Activated T-cell treated with anti-CD3 and anti-CD28 coated beads for 4 hours (primary cell): ENCODE measurements at regions not wholly inside any gene's neighbourhood (a gene's known extent, or its start where the extent isn't known, plus 50 kb on each side); places are given as distances from the start of the nearest gene placed in this dataset.
"Not testable (repeated sequence)": the region's sequence is repeated elsewhere in the genome, so short reads cannot be mapped to it uniquely, and the experiment has no call there.

ENCODE experiments used
- DNase-seq: peaks from one replicate; pipeline ENCODE4 v3.0.0-alpha.2; 2020

DNA sequence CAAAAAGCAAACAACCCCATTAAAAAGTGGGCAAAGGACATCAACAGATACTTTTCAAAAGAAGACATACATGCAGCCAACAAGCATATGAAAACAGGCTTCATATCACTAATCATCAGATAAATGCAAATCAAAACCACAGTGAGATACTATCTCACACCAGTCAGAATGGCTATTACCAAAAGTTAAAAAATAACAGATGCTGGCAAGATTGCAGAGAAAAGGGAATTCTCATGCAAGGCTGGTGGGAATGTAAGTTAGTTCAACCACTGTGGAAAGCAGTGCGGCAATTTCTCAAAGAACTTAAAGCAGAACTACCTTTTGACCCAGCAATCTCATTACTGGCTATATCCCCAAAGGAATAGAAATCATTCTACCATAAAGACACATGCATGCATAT is 260.8 kb downstream of the C11orf87 start:
- DNase-seq = not testable (repeated sequence)

DNA sequence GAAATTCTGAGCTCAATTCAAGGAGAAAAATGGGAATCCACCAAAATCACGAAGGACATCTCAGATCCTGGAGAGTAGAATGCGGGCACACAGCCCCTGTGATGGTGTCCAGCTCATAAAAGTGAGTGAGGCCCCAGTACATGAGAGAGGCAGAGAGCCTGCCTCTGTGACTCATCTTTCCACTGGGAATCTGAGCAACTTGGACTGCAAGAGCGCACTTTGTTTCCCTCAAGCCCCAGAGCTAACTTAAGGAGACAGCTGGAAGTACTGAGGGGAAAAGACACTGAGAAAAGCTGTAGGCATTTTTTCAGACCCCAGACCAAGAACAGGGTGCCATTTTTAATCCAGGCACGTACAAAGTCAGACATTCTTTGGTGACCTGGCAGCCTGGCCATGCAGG is 273.7 kb downstream of the C11orf87 start:
- no peak for DNase-seq

DNA sequence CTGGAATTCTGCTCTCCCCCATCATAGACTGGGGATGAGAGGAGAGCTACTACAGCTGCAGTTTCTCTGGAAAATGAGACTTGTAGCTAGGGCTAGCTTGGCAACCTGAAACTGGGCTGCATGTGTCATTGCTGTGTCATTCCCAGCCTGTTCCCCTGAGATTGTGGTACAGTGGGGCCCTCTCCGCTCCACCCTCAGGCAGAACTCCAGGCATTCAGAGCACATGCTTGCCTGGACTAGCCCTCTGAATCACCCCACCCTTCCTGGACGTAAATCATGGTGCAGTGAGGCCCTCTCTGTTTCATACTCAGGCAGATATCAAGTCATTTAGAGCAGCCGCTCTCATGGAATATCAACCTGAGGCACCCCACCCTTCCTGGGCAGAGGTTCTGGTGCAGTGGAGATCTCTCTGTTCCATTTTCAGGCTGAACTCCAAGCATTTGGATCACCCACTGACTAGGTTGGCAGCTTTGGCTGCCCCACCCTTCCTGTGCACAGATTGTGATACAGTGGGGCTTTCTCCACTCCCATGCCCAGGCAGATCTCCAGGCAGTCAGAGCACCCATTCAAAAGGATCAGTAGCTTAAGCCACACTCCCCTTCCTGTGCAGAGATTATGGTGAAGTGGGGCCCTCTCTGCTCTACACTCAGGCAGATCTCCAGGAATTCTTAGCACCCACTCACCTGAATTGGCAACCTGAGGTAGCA is 274.4 kb downstream of the C11orf87 start:
- DNase-seq = no peak

DNA sequence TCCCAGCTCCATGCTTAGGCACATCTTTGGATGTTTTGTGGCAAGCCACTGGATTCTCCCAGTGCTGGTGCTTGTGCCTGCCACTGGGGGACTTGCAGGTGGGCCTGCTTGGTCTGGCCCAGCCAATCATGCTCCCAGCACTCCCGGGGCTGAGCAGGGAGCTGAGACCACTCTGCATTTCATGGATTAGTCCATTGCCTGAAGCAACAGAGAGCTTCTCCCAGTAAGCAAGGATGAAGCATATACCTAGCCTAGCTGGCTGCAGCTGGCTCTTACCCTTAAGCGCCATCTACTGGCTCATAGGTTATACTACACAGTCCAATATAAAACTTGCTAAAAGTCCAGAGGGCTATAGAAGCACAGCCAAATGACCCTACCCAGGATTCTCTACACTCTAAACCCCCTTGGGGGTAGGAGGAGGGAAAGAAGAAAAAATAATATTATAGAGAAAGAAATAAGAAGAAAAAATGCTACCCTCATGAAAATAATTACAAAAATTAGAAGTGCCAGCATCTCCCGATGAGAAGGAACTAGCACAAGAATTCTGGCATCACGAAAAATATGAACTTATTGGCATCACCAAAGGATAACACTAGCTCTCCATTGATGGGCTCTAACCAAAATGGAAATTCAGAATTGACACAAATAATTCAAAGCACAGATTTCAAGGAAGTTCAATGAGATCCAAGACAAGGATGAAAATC is 275.3 kb downstream of the C11orf87 start:
- no peak for DNase-seq

DNA sequence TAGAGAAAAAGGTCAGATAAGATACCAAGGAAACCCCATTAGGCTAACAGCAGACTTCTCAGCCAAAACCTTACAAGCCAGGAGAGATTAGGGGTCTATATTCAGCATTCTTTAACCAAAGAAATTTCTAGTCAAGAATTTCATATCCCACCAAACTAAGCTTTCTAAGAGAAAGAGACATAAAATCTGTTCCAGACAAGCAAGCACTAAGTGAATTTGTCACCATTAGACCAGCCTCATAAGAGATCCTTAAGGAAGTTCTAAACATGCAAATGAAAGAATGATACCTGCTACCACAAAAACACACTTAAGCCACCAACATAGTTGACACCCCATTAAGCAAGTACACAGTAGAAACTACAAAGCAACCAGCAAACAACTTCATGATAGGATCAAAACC is 276.2 kb downstream of the C11orf87 start:
- DNase-seq = no peak

DNA sequence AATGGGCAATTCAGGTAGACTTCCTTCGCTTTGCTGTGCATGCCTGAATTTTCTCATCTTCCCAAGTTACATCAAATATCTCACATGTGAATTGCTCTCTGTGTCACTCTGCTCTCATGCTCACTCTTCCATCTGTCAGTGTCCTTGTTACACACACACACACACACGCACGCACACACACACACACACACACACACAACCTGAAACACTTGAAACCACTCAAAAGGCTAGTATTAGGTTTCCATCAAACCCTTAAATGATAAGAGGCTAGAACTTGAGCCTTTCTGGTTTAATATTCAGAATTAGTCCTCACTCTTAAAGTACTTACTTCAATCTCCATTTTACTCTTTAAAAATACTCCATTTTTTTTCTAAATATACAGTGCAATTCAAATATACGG is 282.4 kb downstream of the C11orf87 start:
- DNase-seq = no peak

DNA sequence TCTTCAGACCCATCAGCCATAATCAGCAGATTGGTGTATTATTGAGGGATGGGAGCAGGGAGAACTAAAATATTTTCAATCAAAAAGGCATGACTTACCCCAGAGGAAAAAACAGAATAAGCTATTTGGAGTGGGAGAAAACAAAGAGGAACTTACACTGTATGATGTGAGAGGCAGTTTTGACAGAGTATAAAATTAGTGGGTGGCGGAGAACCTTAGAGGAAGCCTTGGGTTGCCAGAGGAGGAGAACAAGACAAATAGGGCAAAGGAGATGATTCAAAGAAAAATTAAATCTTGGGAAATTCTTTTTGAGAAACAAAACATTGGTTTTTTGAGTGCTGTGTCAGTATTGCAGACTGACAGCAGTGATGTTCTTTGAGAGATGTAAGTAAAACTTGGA is 285.0 kb downstream of the C11orf87 start:
- DNase-seq = no peak

DNA sequence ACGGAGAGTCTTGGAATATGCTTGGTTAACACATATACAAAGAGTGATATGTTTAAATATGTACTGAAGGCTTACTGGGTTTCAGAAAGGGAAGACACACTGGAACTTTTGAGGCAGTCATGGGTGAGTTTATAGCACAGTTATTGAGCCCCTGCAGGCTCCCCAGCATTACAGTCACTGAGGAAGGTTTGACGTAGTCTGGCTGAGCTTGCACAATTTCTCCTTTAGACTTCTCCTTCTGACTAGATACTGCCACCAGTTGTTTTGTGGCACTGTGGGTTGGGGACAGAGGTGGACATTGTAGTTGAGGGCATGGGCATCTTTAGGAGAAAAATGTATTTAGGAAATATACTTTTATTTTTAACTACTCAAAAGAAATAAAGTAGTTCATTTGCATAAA is 285.4 kb downstream of the C11orf87 start:
- no peak for DNase-seq

DNA sequence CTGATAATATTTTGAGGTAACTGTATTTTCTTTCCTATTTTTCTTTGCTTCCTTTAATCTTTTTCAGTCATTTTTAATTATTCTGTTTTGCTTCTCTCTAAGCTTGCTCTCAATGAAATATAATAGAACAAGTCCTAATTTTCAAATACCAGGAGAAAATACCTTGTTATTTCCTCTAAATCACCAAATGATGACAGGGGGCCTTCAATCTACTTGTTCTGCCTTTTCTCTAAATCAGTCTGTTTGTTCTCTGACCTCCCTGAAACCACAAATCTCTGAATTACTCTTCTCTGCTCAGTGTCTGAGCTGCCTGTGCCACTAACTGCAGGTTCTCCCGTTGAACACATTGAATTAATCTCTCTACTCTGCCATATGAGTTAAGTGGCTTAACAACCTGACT is 286.2 kb downstream of the C11orf87 start:
- DNase-seq = no peak

DNA sequence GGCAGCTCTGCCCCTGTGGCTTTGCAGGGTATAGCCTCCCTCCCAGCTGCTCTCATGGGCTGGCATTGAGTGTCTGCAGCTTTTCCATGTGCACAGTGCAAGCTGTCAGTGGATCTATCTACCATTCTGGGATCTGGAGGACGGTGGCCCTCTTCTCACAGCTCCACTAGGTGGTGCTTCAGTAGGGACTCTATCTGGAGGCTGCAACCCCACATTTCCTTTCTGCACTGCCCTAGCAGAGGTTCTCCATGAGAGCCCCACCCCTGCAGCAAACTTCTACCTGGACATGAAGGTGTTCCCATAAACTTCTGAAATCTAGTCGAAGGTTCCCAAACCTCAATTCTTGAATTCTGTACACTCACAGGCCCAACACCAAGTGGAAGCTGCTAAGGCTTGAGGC is 292.5 kb downstream of the C11orf87 start:
- not testable (repeated sequence) for DNase-seq

DNA sequence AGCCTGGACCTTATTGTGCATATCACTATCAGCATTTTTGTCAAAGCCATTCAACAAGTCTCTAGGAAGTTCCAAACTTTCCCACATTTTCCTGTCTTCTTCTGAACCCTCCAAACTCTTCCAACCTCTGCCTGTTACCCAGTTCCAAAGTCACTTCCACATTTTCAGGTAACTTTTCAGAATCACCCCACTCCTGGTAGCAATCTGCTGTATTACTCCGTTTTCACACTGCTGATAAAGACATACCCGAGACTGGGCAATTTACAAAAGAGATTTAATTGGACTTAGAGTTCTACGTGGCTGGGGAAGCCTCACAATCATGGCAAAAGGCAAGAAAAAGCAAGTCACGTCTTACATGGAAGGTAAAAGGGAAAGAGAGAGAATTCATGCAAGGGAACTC is 293.4 kb downstream of the C11orf87 start:
- DNase-seq = not testable (repeated sequence)

DNA sequence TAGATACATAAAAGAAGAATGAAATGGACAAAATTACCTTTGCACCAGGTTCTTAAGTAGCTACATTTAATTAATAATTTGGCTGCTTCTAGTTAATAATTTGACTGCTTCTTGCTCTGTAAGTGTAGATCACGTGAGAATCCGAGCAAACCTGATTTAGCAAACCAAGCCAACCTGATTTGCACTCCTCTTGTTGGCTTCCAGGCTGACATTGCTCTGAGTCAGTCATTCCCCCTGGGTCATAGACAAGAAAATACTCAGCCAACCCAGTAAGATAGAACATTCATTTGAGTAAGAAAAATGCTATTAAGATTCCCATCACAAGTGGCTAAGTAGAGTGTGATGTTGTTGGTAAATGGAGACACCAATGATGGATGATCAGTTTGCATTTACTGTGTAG is 304.1 kb downstream of the C11orf87 start:
- no peak for DNase-seq

DNA sequence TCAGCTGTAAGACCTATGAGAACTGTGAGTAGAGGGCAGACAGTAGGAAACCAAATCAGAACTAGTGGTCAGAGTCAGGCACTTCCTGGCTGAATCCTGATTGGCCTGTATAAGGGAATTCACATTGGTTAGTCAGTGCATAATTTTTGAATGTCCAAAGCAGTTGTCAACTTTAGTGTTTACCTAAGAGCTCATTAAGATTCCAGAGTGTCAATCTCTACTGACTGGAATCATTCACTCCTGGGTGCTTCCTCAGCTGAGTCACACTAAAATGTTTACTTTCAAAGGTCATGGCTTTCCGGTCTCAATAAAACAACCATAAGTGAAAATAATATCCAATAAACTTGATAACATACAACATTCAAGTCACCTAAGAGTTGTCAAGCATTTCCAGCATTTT is 306.1 kb downstream of the C11orf87 start:
- no peak for DNase-seq

DNA sequence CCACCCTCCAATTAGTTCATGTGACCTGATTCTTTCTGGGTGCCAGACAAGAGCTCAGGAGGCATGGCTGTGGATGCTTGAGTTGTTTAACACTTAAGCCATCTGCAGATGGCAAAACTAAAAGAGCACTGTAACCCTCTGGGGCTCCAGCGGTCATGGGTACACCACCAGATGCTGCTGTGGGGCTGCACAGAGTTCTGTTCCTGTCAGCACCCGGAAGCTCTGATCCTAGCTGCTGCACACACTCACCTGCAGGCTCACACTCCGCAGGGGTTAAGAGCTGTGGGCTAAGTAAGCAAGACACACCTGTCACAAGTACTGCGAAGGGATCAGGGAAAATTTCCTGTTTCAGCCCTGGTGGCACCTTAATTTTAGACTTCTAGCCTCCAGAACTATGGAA is 307.8 kb downstream of the C11orf87 start:
- DNase-seq = no peak

DNA sequence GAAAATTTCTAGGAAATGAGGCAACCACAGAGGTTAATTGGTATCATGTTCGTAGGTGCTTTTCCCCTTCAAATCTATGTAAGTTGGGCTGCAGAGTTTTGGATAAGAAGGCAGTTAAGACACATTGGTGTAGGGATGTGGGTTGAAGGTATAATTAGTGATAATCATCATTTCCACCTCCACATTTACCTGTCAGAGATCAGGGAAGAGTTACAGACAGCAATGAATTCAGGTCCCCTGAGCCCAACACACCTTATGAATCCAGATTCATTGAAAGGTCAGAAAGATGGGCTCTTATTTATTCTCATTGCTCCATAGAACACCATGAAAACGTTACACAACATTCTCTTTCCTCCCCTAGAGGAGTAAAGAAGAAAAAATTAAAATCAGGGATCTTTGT is 308.7 kb downstream of the C11orf87 start:
- no peak for DNase-seq

DNA sequence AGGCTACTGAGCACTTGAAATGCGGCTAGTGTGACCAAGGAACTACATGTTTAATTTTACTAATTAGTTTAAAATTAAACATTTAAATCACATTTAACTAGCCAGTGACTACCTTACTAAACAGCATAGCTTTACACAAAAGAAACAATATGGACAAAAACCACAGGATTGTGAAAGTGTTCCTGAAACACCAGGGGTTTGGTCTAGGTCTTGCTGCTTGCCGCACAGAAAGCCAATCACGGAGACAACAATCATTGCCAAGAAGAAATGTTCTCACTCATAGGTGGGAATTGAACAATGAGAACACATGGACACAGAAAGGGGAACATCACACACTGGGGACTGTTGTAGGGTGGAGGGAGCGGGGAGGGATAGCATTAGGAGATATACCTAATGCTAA is 309.5 kb downstream of the C11orf87 start:
- no peak for DNase-seq

DNA sequence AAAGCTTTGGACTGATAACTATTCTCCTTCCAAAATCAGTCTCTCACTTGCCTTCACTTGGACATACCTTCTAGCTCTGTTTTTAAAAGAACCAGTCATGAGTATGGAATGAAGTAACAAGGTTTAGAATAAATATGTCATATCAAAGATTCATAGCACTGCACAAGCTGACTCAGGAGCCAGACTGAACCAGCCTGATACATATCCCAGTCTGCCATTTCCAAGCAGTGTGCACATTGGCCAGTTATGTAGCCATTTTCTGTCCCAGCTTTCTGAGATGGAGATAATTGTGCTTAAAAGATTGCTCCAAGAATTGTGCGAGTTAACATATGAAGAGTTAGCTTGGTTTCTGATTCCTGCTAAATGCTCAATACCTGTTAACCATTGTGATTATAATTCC is 311.3 kb downstream of the C11orf87 start:
- DNase-seq = no peak

DNA sequence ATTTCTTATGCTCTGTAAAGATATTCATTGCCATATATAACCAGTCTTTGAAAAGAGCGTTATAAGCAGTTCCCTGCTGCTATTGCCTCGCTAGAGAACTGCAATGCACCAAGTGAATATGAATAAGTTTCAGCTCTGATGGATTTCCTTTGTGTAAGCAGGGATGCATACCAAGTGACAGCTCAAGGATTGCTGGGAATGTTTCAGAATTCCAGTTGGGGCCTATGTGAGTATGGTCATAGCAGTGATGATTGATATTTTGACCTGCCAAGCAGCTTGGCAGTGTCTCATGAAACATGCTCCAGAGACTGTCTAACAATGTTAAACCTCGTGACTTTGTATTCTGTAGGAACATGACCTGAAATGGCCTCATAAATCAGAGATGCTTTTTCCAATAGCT is 312.6 kb downstream of the C11orf87 start:
- DNase-seq = no peak

DNA sequence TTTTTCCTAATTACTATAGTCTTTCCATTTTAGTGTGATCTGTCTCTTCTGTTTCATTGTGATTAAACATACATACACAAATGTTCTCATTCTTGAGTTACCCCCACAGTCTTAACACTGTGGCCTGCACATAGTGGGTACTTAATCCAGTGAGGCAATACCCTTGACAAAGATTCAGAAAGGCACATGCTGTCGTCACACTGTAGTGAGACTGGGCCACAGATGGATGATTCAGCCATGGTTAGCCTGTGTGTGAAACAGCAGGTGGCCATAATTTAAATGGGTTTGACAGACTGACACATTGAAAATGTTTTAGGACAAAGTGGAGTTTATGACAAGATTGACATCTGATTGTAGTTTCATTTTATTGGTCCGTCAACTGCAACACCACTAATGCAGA is 313.1 kb downstream of the C11orf87 start:
- no peak for DNase-seq

DNA sequence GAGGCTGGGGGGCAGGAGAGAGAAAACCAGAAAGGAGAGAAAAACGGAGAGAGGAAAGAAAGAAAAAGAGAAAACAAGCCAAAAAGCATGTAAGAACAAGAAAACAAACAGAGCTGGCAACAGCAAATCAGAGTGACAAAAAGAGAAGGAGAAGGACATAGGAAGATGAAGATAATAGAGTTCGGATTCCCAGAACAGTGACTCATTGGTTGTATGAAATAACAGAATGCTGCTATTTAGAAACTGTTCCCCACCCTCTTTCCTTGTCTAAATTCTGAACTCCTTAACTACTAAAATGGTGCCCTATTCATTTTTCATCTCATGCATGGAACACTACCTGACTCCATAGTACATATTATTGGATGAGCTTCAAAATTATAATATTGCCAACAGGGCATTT is 317.4 kb downstream of the C11orf87 start:
- no peak for DNase-seq

DNA sequence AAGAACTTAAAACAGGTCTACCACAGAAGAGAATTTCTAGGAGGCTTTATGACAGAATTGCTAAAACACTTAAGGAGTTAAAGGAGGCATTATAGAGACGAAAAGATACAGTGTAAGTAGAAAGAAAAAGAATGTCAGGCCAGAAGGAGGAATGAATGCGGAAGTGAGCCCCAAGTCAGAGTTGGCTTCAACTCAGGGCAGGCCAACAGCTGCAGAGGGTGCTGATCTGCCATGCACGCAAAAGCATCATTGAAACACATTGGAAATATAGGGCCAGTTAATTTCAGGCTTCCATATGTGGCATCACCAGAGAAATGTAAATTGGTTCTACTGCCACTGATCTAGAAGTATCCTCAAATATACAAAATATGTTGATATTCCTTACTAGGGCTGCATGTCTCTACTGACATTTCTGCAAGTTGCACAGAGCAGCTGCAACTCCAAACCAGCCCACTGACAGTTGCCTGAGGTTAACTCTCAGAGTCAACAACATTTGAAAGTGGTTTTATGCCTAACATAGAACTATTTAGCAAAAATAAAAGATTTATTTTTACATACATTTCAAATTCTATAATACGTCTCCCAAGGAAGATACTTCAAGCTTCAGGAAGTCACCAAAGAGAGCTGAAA is 324.1 kb downstream of the C11orf87 start:
- no peak for DNase-seq

DNA sequence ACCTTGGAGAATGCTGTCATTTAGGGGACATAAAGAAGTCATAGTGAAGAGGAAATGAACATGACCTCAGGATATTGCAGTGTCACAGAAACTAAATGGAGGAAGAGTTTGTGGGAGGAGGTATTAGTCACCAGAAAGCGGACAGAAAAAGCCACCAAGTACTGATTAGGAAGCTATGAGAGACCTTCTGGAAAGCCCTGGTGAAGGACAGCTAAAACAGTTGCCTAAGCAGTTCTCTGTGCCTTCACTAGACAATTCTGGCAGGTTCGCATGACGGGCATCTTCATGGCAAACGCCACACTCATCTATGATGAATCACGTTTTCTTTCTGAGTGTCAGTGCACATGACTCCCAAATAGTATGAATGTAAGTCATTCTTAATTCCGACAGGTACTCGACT is 325.8 kb downstream of the C11orf87 start:
- DNase-seq = no peak

DNA sequence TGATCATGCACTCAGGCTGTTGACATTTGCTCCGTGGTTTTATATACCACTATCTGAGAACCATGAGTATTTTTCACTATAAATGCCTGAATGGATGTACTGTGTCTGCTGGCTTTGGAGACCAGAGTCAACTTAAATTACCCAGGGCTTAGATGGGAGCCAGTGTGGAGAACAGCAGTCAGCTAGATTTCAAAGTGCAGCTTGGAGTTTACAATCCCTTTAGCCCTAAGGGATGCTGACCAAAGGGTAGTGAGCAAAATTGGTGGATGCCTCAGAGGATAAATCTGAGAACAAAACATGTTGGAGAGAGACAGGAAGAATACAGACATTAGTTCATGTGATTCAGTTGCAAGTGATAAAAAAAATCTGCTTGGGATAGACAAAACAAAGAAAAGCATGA is 327.5 kb downstream of the C11orf87 start:
- DNase-seq = no peak

DNA sequence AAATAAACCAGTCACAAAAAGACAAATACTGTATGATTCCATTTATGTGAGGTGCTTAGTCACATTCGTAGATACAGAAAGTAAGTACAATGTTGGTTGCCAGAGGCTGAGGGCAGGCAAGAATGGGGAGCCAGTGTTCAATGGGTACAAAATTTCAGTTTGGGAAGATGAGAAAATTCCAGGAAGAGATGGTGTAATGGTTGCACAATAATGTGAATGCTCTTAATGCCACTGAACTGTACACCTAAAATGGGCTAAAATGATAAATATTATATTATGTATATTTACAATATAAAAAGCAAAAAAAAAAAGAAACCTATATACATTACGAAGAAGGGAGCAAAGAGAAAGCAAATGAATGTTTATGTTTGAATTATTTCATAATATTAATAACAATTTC is 329.0 kb downstream of the C11orf87 start:
- DNase-seq = no peak
